MM.1S (cell line): ENCODE measurements at regions not wholly inside any gene's neighbourhood (a gene's known extent, or its start where the extent isn't known, plus 50 kb on each side); places are given as distances from the start of the nearest gene placed in this dataset.
"Not testable (repeated sequence)": the region's sequence is repeated elsewhere in the genome, so short reads cannot be mapped to it uniquely, and the experiment has no call there.

Experiments used
- DNase-seq: peaks from one replicate; pipeline ENCODE4 v3.0.0-alpha.2; 2015
- H2AFZ ChIP-seq: fragments of 300-600 bp; sonication (generic); 2 replicates; pipeline ENCODE4 v1.6.0; 2016; ENCODE audit warnings: antibody characterized with exemption, low read length
- H3F3A ChIP-seq: fragments of 300-600 bp; sonication (generic); 2 replicates; pipeline ENCODE4 v1.6.1; 2016; ENCODE audit warnings: mild to moderate bottlenecking, antibody characterized with exemption, low read length, moderate library complexity, mixed read lengths; ENCODE audit not compliant: insufficient read depth
- H3K27ac ChIP-seq: fragments of 300-600 bp; sonication (generic); 2 replicates; pipeline ENCODE4 v1.5.1; 2016; ENCODE audit warnings: mild to moderate bottlenecking, low read length
- H3K27me3 ChIP-seq: fragments of 300-600 bp; sonication (generic); replicated peaks from 2 replicates; pipeline ENCODE4 v1.6.0; 2016; ENCODE audit warnings: low read length; ENCODE audit not compliant: insufficient read depth
- H3K36me3 ChIP-seq: fragments of 300-600 bp; sonication (generic); replicated peaks from 2 replicates; pipeline ENCODE4 v1.6.1; 2016; ENCODE audit warnings: mild to moderate bottlenecking, low read length, mixed read lengths; ENCODE audit not compliant: insufficient read depth
- H3K4me1 ChIP-seq: fragments of 300-600 bp; sonication (generic); 2 replicates; pipeline ENCODE4 v1.6.1; 2016; ENCODE audit warnings: low read length, mixed read lengths
- H3K4me2 ChIP-seq: fragments of 300-600 bp; sonication (generic); 2 replicates; pipeline ENCODE4 v1.6.0; 2016; ENCODE audit warnings: low read depth, low read length
- H3K4me3 ChIP-seq: fragments of 300-600 bp; sonication (generic); 2 replicates; pipeline ENCODE4 v1.5.1; 2016; ENCODE audit warnings: low read length, mixed read lengths
- H3K79me2 ChIP-seq: fragments of 300-600 bp; sonication (generic); 2 replicates; pipeline ENCODE4 v1.6.1; 2016; ENCODE audit warnings: mixed run types, low read length, mixed read lengths
- H3K9ac ChIP-seq: fragments of 300-600 bp; sonication (generic); 2 replicates; pipeline ENCODE4 v1.6.1; 2016; ENCODE audit warnings: low read length, mixed read lengths
- H3K9me2 ChIP-seq: fragments of 300-600 bp; sonication (generic); replicated peaks from 2 replicates; pipeline ENCODE4 v1.6.1; 2016; ENCODE audit warnings: mild to moderate bottlenecking, low read length, mixed read lengths; ENCODE audit not compliant: insufficient read depth
- H3K9me3 ChIP-seq: fragments of 300-600 bp; sonication (generic); replicated peaks from 2 replicates; pipeline ENCODE4 v1.6.1; 2016; ENCODE audit warnings: mild to moderate bottlenecking, low read length, mixed read lengths; ENCODE audit not compliant: insufficient read depth
- H4K20me1 ChIP-seq: fragments of 300-600 bp; sonication (generic); 2 replicates; pipeline ENCODE4 v1.6.1; 2016; ENCODE audit warnings: mild to moderate bottlenecking, low read length, moderate library complexity, mixed read lengths; ENCODE audit not compliant: insufficient read depth
- EZH2 ChIP-seq: fragments of 300-600 bp; sonication (generic); optimal IDR thresholded peaks from 2 replicates; pipeline ENCODE3; 2017; ENCODE audit warnings: low read depth, mild to moderate bottlenecking, antibody characterized with exemption, low read length, mixed read lengths
- EZH2phosphoT487 ChIP-seq: fragments of 300-600 bp; sonication (generic); IDR thresholded peaks from 2 replicates; pipeline ENCODE4 v1.6.1; 2018; ENCODE audit warnings: antibody characterized with exemption, low read length
- TF ChIP-seq, protein P1 (sequence below): fragments of 300-600 bp; sonication (generic); IDR thresholded peaks from 2 replicates; pipeline ENCODE4 v1.5.1; 2016; ENCODE audit warnings: antibody characterized with exemption, low read length, mixed read lengths

DNA sequence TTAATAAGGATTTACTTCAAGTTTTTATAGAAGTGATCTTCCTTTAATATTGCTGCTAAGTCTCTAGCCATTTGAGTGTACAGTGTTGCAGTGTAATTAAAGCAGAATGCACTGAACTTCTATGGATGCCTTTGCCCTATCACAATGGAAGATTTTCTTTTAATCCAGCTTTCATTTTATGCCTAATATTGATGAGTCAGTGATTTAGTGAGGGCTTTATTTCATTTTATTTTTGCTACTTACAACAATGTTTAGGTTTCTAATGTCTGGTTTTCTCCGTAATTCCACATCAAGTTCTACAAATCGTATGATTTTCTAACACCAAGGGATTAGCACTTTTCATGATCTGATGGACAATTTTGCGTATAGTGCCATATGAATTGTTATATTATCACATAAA, 504.1 kb downstream of the PCDH11X start:
- H3K79me2 ChIP-seq, result no peaks in the 10 kb centered on the region
- no peaks in the 10 kb centered on the region for H3F3A ChIP-seq
- no peak overlapping the region for H2AFZ ChIP-seq
- H3K4me1 ChIP-seq, result no peaks in the 10 kb centered on the region
- DNase-seq, result no peak
- no peaks in the 10 kb centered on the region for H3K9me3 ChIP-seq
- H3K9me2 ChIP-seq, result no peaks in the 10 kb centered on the region
- H3K9ac ChIP-seq, result no peak overlapping the region
- no peak overlapping the region for H3K4me2 ChIP-seq
- H3K27me3 ChIP-seq, result no peaks in the 10 kb centered on the region
- no peak overlapping the region for H3K4me3 ChIP-seq
- no peak overlapping the region for H3K27ac ChIP-seq
- TF ChIP-seq, protein P1, sequence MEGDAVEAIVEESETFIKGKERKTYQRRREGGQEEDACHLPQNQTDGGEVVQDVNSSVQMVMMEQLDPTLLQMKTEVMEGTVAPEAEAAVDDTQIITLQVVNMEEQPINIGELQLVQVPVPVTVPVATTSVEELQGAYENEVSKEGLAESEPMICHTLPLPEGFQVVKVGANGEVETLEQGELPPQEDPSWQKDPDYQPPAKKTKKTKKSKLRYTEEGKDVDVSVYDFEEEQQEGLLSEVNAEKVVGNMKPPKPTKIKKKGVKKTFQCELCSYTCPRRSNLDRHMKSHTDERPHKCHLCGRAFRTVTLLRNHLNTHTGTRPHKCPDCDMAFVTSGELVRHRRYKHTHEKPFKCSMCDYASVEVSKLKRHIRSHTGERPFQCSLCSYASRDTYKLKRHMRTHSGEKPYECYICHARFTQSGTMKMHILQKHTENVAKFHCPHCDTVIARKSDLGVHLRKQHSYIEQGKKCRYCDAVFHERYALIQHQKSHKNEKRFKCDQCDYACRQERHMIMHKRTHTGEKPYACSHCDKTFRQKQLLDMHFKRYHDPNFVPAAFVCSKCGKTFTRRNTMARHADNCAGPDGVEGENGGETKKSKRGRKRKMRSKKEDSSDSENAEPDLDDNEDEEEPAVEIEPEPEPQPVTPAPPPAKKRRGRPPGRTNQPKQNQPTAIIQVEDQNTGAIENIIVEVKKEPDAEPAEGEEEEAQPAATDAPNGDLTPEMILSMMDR, result no peak
- no peak for TF ChIP-seq EZH2phosphoT487
- no peak for TF ChIP-seq EZH2
- H4K20me1 ChIP-seq, result no peaks in the 10 kb centered on the region
- H3K36me3 ChIP-seq, result no peaks in the 10 kb centered on the region

DNA sequence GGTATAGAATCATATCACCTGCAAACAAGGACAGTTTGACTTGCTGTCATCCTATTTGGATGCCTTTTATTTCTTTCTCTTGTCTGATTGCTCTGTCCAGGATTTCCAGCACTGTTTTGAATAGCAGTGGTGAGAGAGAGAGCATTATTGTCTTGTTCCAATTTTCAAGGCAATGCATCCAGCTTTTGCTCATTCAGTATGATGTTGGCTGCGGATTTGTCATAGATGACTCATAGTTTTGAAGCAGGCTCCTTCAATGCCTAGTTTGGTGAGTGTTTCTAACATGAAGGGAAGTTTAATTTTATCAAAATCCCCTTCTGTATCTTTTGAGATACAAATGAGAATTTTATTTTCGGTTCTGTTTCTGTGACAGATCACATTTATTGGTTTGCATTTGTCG, 518.9 kb downstream of the PCDH11X start:
- not testable (repeated sequence) for H3K4me3 ChIP-seq, H3K4me1 ChIP-seq, H3K9ac ChIP-seq, H2AFZ ChIP-seq, H3K79me2 ChIP-seq, H3K9me3 ChIP-seq, H3K27ac ChIP-seq, DNase-seq, H3K4me2 ChIP-seq, H3K36me3 ChIP-seq, H3F3A ChIP-seq, H4K20me1 ChIP-seq, H3K9me2 ChIP-seq, H3K27me3 ChIP-seq

DNA sequence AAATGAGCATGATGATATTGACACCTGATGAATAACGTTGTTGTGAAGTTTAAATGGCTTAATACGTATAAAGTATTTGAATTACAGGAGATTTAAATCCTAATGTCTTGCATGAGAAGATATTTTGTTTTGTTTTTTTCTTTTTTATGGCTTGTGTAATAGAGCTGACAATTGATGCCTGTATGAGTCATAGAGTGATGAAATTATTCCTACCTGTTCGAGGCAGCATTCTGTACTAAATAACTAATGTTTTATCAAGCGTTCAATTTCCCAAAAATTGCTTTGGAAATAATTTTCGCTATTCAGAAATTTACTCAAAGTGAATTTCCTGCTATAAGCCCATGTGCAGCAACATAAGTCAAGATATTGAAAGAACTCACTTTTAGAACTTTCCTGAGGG, 554.0 kb downstream of the PCDH11X start:
- H3K79me2 ChIP-seq, H3K4me3 ChIP-seq, H3K27ac ChIP-seq, H2AFZ ChIP-seq, DNase-seq, H3K4me1 ChIP-seq, H3K9me2 ChIP-seq, H3K36me3 ChIP-seq, H3F3A ChIP-seq, H3K4me2 ChIP-seq, H3K9ac ChIP-seq, H4K20me1 ChIP-seq, H3K27me3 ChIP-seq, H3K9me3 ChIP-seq: not testable (repeated sequence)

DNA sequence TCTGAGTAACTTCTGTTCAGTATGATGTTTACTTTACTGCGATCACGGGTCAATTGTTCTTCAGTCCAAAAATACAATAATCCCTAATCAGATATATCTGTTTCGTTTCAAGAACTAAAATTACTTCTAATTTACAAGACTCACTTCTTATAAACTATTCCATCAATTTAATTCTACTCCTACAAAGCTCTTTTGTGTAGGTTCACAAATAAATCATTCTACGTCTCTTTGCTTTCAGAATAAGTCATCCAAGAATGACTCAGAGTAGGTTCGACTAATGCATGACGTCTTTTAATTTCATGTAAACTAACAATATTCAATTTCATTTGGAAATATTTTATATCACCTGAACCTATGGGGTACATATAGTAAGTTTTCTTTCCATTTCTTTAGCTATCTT, 571.9 kb downstream of the PCDH11X start:
- not testable (repeated sequence) for H3K79me2 ChIP-seq, H3K9me3 ChIP-seq, H4K20me1 ChIP-seq, H3K4me2 ChIP-seq, H3K4me1 ChIP-seq, H3K27me3 ChIP-seq, DNase-seq, H3K4me3 ChIP-seq, H3K27ac ChIP-seq, H3K9me2 ChIP-seq, H3K9ac ChIP-seq, H3F3A ChIP-seq, H2AFZ ChIP-seq, H3K36me3 ChIP-seq

DNA sequence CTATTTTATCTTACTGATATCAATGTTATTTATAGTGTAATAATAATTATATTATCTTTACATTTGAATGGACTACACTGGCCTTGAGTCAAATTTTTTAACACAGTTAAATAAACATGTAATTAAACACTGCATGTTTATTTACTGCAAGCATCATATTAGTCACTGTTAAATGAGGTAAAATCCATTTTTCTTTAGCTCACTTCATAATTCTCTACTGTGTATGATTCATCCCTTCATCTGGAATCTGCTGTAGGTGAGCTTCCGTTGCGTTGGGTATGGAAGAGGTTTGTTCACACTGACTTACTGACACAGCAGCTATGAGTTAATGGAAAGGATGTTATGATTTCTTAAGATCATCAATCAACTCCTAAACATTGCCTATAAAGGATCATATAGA, 572.3 kb downstream of the PCDH11X start:
- Histone ChIP-seq H3K4me3 (no peak overlapping the region), H3F3A (no peaks in the 10 kb centered on the region), H2AFZ (no peak overlapping the region), H3K9ac (no peak overlapping the region), H4K20me1 (no peaks in the 10 kb centered on the region), H3K9me3 (no peaks in the 10 kb centered on the region), H3K27ac (no peak overlapping the region), H3K36me3 (no peaks in the 10 kb centered on the region), H3K4me1 (no peaks in the 10 kb centered on the region), H3K4me2 (no peak overlapping the region), H3K27me3 (no peaks in the 10 kb centered on the region), H3K79me2 (no peaks in the 10 kb centered on the region), H3K9me2 (no peaks in the 10 kb centered on the region)
- DNase-seq, result no peak
- TF ChIP-seq EZH2phosphoT487 (no peak), EZH2 (no peak)
- TF ChIP-seq, protein P1, result no peak
